ENCODE measurements at regions not wholly inside any gene's neighbourhood (a gene's known extent, or its start where the extent isn't known, plus 50 kb on each side); places are given as distances from the start of the nearest gene placed in this dataset.
"Not testable (repeated sequence)": the region's sequence is repeated elsewhere in the genome, so short reads cannot be mapped to it uniquely, and the experiment has no call there.

DNA sequence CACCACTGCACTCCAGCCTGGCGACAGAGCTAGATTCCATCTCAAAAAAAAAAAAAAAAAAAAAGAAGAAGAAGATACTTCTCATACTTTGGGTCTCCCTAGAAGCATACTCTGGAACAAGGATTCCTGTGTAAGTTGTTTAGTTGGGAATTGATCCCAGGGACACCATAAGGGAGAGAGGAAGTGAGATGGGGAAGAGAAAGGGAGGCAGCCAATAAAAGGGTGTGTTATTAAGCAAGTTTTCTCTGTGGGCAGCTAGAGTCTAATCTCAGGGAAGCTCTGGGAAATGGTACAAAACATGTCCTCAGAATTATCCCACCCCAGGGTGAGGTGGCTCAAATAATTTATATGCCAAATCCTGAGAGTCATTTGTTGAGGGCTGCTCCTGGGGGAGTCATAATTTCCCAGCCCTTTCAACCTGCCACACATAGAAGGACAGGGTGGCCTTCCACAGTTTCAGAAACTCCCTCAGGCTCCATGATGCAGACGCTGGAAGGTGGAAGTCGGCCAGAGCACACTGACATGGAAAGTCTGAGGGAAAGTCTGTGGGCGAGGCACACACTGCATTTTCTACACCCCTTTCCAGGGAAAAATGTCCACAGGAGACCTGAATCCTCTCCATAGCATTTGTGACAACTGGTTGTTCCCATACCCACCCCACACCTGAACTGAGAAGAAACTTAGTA is 86.4 kb upstream of the SLC4A7 start:
- no peaks in the 10 kb centered on the region for H3K36me3 ChIP-seq (ENCODE audit: insufficient read depth)
- H3K4me3 ChIP-seq (ENCODE audit: low read depth, low read length): no peak overlapping the region
- H3K4me1 ChIP-seq (ENCODE audit: insufficient read depth): no peaks in the 10 kb centered on the region
- H3K27ac ChIP-seq (ENCODE audit: low read depth): no peak overlapping the region
- 48% methylated on average over 4 of the region's 4 CpGs for WGBS
- no peak for DNase-seq (ENCODE audit: extremely low spot score)

DNA sequence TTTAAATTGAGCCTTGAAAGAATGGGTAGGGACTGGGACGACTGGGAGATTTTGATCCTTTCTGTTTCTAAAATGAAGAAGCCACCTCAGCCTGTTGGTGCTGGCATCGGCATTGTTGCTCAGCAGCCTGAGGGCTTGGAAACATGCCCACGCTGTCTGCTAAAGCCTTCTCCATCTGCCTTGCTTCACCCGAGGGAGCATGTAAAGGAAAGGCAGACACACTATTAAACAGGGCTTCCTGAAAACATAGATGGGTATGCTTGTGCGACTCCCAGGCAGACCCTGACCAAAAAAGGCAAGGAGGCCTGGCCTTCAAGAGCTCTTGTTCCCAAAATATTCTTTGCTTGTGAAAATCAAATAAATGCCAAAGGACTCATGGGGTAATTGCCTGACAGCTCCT is 84.2 kb upstream of the SLC4A7 start:
- WGBS: 22% methylated on average over 5 of the region's 5 CpGs
- Histone ChIP-seq H3K4me1 (ENCODE audit: insufficient read depth) (no peaks in the 10 kb centered on the region), H3K36me3 (ENCODE audit: insufficient read depth) (no peaks in the 10 kb centered on the region), H3K27ac (ENCODE audit: low read depth) (no peak overlapping the region), H3K4me3 (ENCODE audit: low read depth, low read length) (no peak overlapping the region)
- DNase-seq (ENCODE audit: extremely low spot score): no peak

DNA sequence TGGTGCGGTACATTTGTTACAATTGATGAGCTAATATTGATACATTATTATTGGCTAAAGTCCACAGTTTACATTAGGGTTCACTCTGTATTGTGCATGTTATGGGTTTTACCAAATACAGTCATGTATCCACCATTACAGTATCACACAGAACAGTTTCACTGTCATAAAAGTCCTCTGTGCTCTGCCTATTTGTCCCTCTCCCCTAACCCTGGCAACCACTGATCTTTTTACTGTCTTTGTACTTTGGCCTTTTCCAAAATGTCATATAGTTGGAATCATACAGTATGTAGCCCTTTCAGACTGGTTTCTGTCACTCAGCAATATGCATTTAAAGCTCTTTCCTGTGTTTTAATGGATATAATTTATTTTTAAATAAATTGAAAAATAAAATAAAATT is 83.1 kb upstream of the SLC4A7 start:
- 95% methylated on average over 1 of the region's 1 CpG for WGBS
- no peaks in the 10 kb centered on the region for H3K4me1 ChIP-seq (ENCODE audit: insufficient read depth)

DNA sequence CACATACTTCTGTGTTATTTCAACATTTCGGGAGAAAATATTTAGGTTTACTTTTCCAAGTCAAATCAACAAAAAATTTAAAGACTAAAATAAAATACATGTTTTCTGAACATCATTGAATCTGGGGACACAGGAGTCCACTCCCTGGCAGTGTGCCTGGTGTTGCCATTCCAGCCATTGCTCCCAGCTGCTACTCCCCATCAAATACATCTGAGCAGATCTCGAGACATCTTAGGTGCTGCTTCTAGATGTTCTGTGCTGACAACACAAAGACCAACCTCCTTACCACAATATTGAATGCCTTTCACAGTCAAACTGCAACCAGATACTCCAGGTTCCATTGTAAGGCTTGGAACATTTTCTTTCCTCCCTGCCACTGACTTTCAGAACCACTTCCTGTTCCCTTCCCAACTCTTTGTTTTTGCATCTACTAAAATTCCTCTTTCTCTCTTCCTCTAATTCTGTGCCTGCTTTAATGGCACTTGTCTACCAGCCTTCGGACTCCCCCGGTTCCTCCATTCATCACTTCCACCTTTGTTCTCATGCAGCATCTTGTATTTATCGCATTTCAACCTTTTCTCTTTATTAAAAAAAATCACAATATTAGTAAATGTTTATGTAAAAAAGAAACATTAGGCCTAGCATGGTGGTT is 81.1 kb upstream of the SLC4A7 start:
- DNase-seq (ENCODE audit: extremely low spot score): no peak
- no peak overlapping the region for H3K27ac ChIP-seq (ENCODE audit: low read depth)
- WGBS: 86% methylated on average over 5 of the region's 5 CpGs
- H3K36me3 ChIP-seq (ENCODE audit: insufficient read depth): no peaks in the 10 kb centered on the region
- no peak overlapping the region for H3K4me3 ChIP-seq (ENCODE audit: low read depth, low read length)
- H3K4me1 ChIP-seq (ENCODE audit: insufficient read depth): no peaks in the 10 kb centered on the region

More for the DNA sequence above, 83.1 kb upstream of the SLC4A7 start:
- H3K36me3 ChIP-seq (ENCODE audit: insufficient read depth): no peaks in the 10 kb centered on the region
- DNase-seq (ENCODE audit: extremely low spot score): no peak
- H3K27ac ChIP-seq (ENCODE audit: low read depth): no peak overlapping the region
- no peak overlapping the region for H3K4me3 ChIP-seq (ENCODE audit: low read depth, low read length)

DNA sequence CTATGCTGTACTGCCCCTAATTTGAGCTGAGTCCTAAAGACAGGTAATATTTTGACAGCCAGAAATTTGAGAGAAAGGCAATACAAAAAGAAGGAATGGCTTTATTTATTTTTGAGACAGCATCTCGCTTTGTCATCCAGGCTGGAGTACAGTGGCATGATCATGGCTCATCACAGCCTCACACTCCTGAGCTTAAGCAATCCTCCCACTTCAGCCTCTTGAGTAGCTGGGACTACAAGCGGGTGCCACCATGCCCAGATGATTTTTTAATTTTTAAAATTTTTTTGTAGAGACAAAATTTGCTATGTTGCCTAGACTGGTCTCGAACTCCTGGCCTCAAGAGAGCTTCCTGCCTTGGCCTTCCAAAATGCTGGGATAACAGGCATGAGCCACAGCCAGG is 77.4 kb upstream of the SLC4A7 start:
- Histone ChIP-seq H3K4me1 (ENCODE audit: insufficient read depth) (no peaks in the 10 kb centered on the region), H3K36me3 (ENCODE audit: insufficient read depth) (no peaks in the 10 kb centered on the region), H3K4me3 (ENCODE audit: low read depth, low read length) (no peak overlapping the region), H3K27ac (ENCODE audit: low read depth) (no peak overlapping the region)
- DNase-seq (ENCODE audit: extremely low spot score): no peak
- 98% methylated on average over 3 of the region's 3 CpGs for WGBS

DNA sequence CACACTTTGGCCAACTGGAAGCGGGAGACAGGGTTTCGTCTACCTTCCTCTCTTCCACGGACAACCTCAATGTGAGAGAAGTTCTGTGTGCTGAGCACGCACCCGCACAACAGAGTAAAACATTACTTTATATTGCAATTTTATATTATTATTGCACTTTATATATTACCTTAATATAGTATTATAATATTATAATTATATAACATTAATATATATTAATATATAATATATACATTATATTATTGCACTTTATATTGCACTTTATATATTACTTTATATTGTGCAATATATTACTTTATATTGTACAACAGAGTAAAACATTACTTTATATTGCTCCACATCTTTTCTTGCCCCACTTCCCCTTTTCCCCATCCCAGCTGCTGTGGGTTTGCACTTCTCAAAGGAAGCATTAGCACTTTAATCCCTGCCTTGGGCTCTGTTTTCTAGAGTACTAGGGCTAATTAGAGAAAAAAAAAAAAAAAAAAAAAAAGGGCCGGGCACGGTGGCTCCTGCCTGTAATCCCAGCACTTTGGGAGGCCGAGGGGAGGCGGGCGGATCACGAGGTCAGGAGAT is 76.4 kb upstream of the SLC4A7 start:
- Histone ChIP-seq H3K36me3 (ENCODE audit: insufficient read depth) (no peaks in the 10 kb centered on the region), H3K4me1 (ENCODE audit: insufficient read depth) (no peaks in the 10 kb centered on the region), H3K4me3 (ENCODE audit: low read depth, low read length) (no peak overlapping the region), H3K27ac (ENCODE audit: low read depth) (no peak overlapping the region)
- WGBS: 78% methylated on average over 11 of the region's 11 CpGs
- DNase-seq (ENCODE audit: extremely low spot score): no peak

DNA sequence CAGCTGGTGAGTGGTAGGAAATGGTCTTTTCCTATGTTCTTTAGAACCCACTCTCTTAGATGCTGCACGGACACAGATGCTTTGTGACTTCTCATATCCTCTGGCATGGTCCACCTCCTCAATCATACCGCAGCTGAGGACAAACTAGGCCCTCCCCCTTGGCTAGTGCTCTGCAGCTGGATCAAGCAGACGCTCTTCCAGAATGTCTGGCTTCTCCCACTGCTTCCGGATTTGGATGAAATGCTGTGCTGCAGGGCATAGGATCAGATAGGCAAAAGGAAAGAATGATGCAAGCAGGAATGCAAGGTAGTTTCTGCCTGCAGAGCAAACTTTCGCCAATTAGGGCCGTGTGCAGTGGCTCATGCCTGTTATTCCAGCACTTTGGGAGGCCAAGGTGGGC is 75.7 kb upstream of the SLC4A7 start:
- H3K4me3 ChIP-seq (ENCODE audit: low read depth, low read length): no peak overlapping the region
- DNase-seq (ENCODE audit: extremely low spot score): no peak
- 16% methylated on average over 6 of the region's 6 CpGs for WGBS
- H3K36me3 ChIP-seq (ENCODE audit: insufficient read depth): no peaks in the 10 kb centered on the region
- H3K4me1 ChIP-seq (ENCODE audit: insufficient read depth): no peaks in the 10 kb centered on the region
- no peak overlapping the region for H3K27ac ChIP-seq (ENCODE audit: low read depth)

DNA sequence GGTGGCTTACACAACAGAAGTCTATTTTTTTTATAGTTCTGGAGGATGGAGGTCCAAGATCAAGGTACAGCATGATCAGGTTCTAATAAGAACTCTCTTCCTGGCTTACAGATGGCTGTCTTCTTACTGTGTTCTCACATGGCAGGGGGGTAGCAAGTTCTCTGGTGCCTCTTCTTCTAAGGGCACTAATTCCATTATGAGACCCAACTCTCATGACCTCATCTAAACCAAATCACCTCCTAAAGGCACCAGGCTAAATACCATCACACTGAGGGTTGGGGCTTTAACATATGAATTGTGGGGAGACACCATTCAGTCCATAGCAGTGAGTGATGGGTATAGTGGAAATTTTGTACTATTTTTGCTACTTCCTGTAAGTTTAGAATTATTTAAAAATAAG is 75.2 kb upstream of the SLC4A7 start:
- H3K36me3 ChIP-seq (ENCODE audit: insufficient read depth): no peaks in the 10 kb centered on the region
- DNase-seq (ENCODE audit: extremely low spot score): no peak
- no peak overlapping the region for H3K27ac ChIP-seq (ENCODE audit: low read depth)
- no peak overlapping the region for H3K4me3 ChIP-seq (ENCODE audit: low read depth, low read length)
- no peaks in the 10 kb centered on the region for H3K4me1 ChIP-seq (ENCODE audit: insufficient read depth)

DNA sequence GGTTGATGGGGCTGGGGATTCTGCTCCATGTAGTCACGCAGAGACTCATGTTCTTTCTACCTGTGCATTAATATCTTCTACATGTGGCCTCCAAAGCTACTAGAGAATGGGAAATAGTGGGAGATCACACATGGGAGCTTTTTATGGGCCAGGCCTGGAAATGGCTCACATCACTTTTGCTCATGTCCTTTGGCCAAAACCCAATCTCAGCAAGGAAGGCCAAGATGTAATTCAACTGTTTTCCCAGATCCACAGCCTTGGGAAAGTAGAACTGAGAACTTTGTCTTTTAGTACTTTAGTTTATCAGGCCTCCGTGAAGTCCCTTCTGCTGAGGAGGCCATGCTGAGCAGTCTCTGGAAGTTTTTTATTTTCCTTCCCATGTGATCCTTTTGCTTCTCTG is 73.2 kb upstream of the SLC4A7 start:
- Histone ChIP-seq H3K4me1 (ENCODE audit: insufficient read depth) (no peaks in the 10 kb centered on the region), H3K4me3 (ENCODE audit: low read depth, low read length) (no peak overlapping the region), H3K36me3 (ENCODE audit: insufficient read depth) (no peaks in the 10 kb centered on the region), H3K27ac (ENCODE audit: low read depth) (no peak overlapping the region)
- WGBS: 84% methylated on average over 2 of the region's 2 CpGs
- no peak for DNase-seq (ENCODE audit: extremely low spot score)

DNA sequence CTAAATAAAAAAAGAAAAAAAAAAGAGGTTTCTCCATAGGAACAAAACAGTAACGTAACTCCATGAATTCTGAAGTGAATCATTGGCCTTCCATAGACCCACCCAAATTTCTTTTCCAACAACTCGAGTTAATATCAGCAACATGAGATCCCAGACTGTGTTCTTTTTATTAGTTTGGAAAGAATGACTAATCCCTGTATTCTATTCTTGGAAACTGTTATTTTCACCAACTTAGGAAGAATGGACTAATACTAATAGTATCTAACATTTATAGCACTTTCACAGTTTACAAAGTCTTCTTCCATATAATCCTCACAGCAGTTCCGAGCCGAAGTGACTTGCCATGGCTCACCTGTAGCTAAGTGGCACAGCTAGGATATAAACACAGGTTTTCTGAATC is 72.7 kb upstream of the SLC4A7 start:
- no peak overlapping the region for H3K27ac ChIP-seq (ENCODE audit: low read depth)
- H3K4me1 ChIP-seq (ENCODE audit: insufficient read depth): no peaks in the 10 kb centered on the region
- H3K4me3 ChIP-seq (ENCODE audit: low read depth, low read length): no peak overlapping the region
- WGBS: 34% methylated on average over 4 of the region's 4 CpGs
- no peaks in the 10 kb centered on the region for H3K36me3 ChIP-seq (ENCODE audit: insufficient read depth)
- no peak for DNase-seq (ENCODE audit: extremely low spot score)

DNA sequence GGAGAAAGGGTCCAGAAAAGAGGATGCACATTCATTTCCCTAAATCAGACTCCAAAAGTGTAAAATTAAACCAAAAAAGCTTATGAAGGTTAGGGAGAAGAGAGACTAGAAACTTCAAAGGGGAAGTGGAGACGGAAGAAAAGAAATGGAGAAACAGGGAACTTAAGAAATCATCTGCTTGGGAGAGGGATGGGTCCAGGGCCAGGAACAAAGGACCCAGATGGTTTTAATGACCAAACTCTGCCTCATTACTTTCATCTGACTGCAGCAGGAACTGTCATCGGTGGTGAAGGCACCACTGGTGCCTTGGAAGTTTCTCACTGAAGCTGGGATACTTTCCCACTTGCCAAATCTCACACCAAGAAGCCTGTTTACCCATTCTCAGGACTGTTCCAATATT is 70.5 kb upstream of the SLC4A7 start:
- Histone ChIP-seq H3K27ac (ENCODE audit: low read depth) (no peak overlapping the region), H3K4me3 (ENCODE audit: low read depth, low read length) (no peak overlapping the region), H3K4me1 (ENCODE audit: insufficient read depth) (no peaks in the 10 kb centered on the region), H3K36me3 (ENCODE audit: insufficient read depth) (no peaks in the 10 kb centered on the region)
- 51% methylated on average over 2 of the region's 2 CpGs for WGBS
- no peak for DNase-seq (ENCODE audit: extremely low spot score)

DNA sequence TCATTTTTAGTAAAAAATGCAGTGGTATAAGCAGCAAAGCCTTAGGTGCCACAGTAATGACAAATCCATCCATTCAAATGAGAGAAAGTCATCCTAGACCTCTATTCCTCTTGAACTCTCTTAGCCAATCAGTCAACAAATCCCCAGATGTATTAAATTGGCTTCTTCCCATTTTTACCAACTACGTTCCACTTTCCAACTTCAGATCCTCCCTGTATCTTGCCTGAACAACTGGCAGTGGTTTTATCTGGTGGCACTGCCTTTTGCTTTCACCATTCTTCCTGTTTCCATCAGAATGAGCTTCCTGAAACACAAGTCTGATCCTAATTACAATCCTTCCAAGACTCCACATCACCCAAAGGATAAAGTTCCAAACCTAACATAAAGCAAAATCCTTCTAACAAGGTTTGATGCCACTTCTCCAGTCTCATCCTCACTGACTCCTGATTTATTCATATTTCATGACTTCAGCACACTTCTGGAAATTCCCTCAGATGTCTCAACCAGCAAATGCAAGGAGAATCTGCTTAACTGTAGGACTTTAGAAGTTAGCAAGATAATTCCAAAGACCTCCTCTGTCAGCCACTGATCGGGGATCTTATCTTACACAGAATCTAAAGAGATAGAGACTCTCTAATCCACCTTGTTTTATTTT is 69.8 kb upstream of the SLC4A7 start:
- 62% methylated on average over 2 of the region's 2 CpGs for WGBS
- Histone ChIP-seq H3K4me3 (ENCODE audit: low read depth, low read length) (no peak overlapping the region), H3K4me1 (ENCODE audit: insufficient read depth) (no peaks in the 10 kb centered on the region), H3K36me3 (ENCODE audit: insufficient read depth) (no peaks in the 10 kb centered on the region), H3K27ac (ENCODE audit: low read depth) (no peak overlapping the region)
- no peak for DNase-seq (ENCODE audit: extremely low spot score)

DNA sequence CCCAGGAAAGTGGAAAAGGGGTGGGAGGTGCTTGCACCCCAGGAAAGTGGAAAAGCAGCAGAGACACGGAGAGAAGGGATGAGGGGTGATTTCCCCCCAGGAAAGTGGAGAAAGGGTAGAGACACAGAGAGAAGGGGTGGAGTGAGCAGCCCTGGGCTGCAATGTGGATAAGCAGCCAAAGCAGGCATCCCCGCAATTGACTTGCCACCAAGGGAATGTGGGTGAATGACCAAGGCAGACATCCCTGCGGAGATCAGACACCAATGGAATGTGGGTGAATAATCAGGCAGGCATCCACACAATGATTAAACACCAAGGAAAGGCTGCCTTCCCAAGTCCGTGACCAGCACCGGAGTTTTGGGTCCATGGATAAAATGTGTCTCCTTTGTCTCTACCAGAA is 68.5 kb upstream of the SLC4A7 start:
- DNase-seq (ENCODE audit: extremely low spot score); H3K36me3 ChIP-seq (ENCODE audit: insufficient read depth); H3K4me3 ChIP-seq (ENCODE audit: low read depth, low read length); H3K27ac ChIP-seq (ENCODE audit: low read depth); H3K4me1 ChIP-seq (ENCODE audit: insufficient read depth): not testable (repeated sequence)
- WGBS: 90% methylated on average over 5 of the region's 5 CpGs

DNA sequence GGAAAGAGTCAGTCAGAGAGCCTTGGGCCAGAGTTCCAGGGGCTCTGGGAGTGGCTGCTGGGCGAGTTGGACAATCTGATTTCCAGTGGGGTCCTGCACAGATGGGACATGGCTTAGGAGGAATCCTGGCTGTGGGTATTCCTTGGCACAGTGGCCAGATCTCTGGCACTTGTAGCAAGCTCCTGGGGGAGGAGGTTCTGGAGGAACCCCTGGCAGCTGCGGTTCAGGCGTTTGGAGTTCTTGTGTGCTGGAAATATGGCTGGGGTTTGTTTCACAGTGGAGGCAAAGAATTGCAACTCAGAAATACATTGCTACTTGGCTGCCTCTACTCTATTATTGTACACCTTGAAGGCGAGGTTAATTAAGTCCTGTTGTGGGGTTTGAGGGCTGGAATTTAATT is 67.2 kb upstream of the SLC4A7 start:
- not testable (repeated sequence) for H3K4me3 ChIP-seq (ENCODE audit: low read depth, low read length); H3K4me1 ChIP-seq (ENCODE audit: insufficient read depth); H3K36me3 ChIP-seq (ENCODE audit: insufficient read depth); H3K27ac ChIP-seq (ENCODE audit: low read depth); DNase-seq (ENCODE audit: extremely low spot score)
- 90% methylated on average over 4 of the region's 4 CpGs for WGBS
